Body of pancreas (tissue), 4 donors: ENCODE measurements at regions not wholly inside any gene's neighbourhood (a gene's known extent, or its start where the extent isn't known, plus 50 kb on each side); places are given as distances from the start of the nearest gene placed in this dataset.

ENCODE experiments used
- ATAC-seq: fragments of 150-250 bp; one replicate; pipeline ENCODE4 v1.9.1; 2016
- DNase-seq, 4 donors: peaks; one replicate each; pipeline ENCODE4 v3.0.0-alpha.2; 2019
- H3K27ac ChIP-seq, 4 donors: fragments of 200-600 bp; sonication (generic); 1 replicate in 3 of 4; 2 replicates in 1 of 4; pipeline versions ENCODE4 v1.5.1 to v1.6.1; 2016 to 2019; ENCODE audit warnings: mild to moderate bottlenecking in 1 of 4, mixed read lengths in 1 of 4, moderate library complexity in 1 of 4
- H3K27me3 ChIP-seq, 2 donors: fragments of 200-600 bp; sonication (generic); one replicate each; pipeline ENCODE4 v1.6.0; 2016; ENCODE audit warnings: mild to moderate bottlenecking in 1 of 2
- H3K36me3 ChIP-seq, 2 donors: fragments of 200-600 bp; sonication (generic); replicated peaks in 1 of 2; 2 replicates each; pipeline ENCODE4 v1.5.1; 2016; ENCODE audit warnings: low read depth in 2 of 2; ENCODE audit not compliant: insufficient read depth in 1 of 2
- H3K4me1 ChIP-seq: fragments of 200-600 bp; sonication (generic); one replicate; pipeline ENCODE4 v1.6.0; 2016
- H3K4me3 ChIP-seq, 2 donors: fragments of 200-600 bp; sonication (generic); 1 replicate in 1 of 2; 2 replicates in 1 of 2; pipeline ENCODE4 v1.5.1; 2016 to 2019
- H3K9me3 ChIP-seq, 3 donors: fragments of 200-600 bp; sonication (generic); 1 replicate in 2 of 3; 2 replicates in 1 of 3; pipeline ENCODE4 v1.5.1; 2016
- CTCF ChIP-seq, 7 experiments: fragments of 450-650 bp in 4 of 7; fragments of 200-600 bp in 3 of 7; sonication (generic) in 3 of 7; IDR thresholded peaks; one replicate each; pipeline ENCODE4 v1.5.1; 2016 to 2019; ENCODE audit warnings: antibody characterized with exemption in 7 of 7
- POLR2A ChIP-seq, 3 donors: fragments of 450-650 bp; IDR thresholded peaks; one replicate each; pipeline ENCODE4 v1.6.1; 2016; ENCODE audit warnings: antibody characterized with exemption in 3 of 3, mild to moderate bottlenecking in 2 of 3
- WGBS, 2 donors: methylation state at CpG; one replicate each; pipeline ENCODE4 v1.1.5; 2017; 5-methylcytosine and 5-hydroxymethylcytosine counted together
- intact Hi-C: fragments of 100-400 bp; cut with DNase I; formaldehyde crosslinking; loops from one replicate; pipeline ENCODE4 v1.15.1; 2023

- TF ChIP-seq CTCF (IDR thresholded peaks at IDR 0.05): no peak
- TF ChIP-seq POLR2A (IDR thresholded peaks at IDR 0.05): no peak
- Histone ChIP-seq H3K27me3 (no peaks in the 10 kb centered on the region), H3K36me3 (no peaks in the 10 kb centered on the region), H3K27ac (no peak overlapping the region), H3K4me1 (peaks cover 23% of the 10 kb centered on the region), H3K9me3 (no peaks in the 10 kb centered on the region), H3K4me3 (no peak overlapping the region)
- intact Hi-C loops: no loop called here
- ATAC-seq: no peak
- DNase-seq: no peak
- WGBS, 2 donors: 64 to 75% methylated on average over 1 of the region's 1 CpG
Observed at GRCh38 chr15:39451121-39451688, 129.7 kb upstream of the THBS1 start.

- DNase-seq (no peak), ATAC-seq (no peak)
- Histone ChIP-seq H3K36me3 (no peaks in the 10 kb centered on the region), H3K9me3 (no peaks in the 10 kb centered on the region), H3K4me1 (peaks cover 25% of the 10 kb centered on the region), H3K27ac (no peak overlapping the region), H3K27me3 (no peaks in the 10 kb centered on the region), H3K4me3 (no peak overlapping the region)
- WGBS, 2 donors: 66 to 76% methylated on average over 7 of the region's 7 CpGs
- intact Hi-C loops: no loop called here
- no peak for TF ChIP-seq CTCF (IDR thresholded peaks at IDR 0.05)
- TF ChIP-seq POLR2A (IDR thresholded peaks at IDR 0.05): no peak
Observed at GRCh38 chr15:39451871-39452270, 129.0 kb upstream of the THBS1 start.

GRCh38 chr15:39453620-39454019 lies 127.3 kb upstream of the THBS1 start:
- peak overlapping the region in 1 of 4 donors; percentile 36 for H3K27ac ChIP-seq
- TF ChIP-seq POLR2A (IDR thresholded peaks at IDR 0.05) (no peak), CTCF (IDR thresholded peaks at IDR 0.05) (no peak)
- no peaks in the 10 kb centered on the region for H3K27me3 ChIP-seq
- peaks cover 22% of the 10 kb centered on the region for H3K4me1 ChIP-seq
- ATAC-seq (no peak), DNase-seq (peak in 1 of 4 donors; percentile 54)
- WGBS, 2 donors: 57 to 71% methylated on average over 4 of the region's 4 CpGs
- no peaks in the 10 kb centered on the region for H3K9me3 ChIP-seq
- H3K4me3 ChIP-seq: no peak overlapping the region
- H3K36me3 ChIP-seq: no peaks in the 10 kb centered on the region
- intact Hi-C loops: no loop called here

- Histone ChIP-seq H3K36me3 (no peaks in the 10 kb centered on the region), H3K9me3 (no peaks in the 10 kb centered on the region), H3K27ac (peak overlapping the region in 1 of 4 donors; percentile 31), H3K27me3 (no peaks in the 10 kb centered on the region), H3K4me3 (no peak overlapping the region), H3K4me1 (peaks cover 22% of the 10 kb centered on the region)
- DNase-seq (peak in 1 of 4 donors; percentile 33), ATAC-seq (no peak)
- WGBS, 2 donors: 67 to 69% methylated on average over 5 of the region's 5 CpGs
- intact Hi-C loops: no loop called here
- no peak for TF ChIP-seq CTCF (IDR thresholded peaks at IDR 0.05)
- TF ChIP-seq POLR2A (IDR thresholded peaks at IDR 0.05): no peak
Observed at GRCh38 chr15:39454189-39454986, 126.5 kb upstream of the THBS1 start.
